Left colon (tissue), 2 donors: ENCODE measurements at regions not wholly inside any gene's neighbourhood (a gene's known extent, or its start where the extent isn't known, plus 50 kb on each side); places are given as distances from the start of the nearest gene placed in this dataset.
A peak's percentile ranks its signal among the peaks of the same experiment; 100 is the strongest.
"Not testable (repeated sequence)": the region's sequence is repeated elsewhere in the genome, so short reads cannot be mapped to it uniquely, and the experiment has no call there.

ENCODE experiments used
- ATAC-seq: fragments of 200-7000 bp; cut with Tn5 transposase; one replicate; pipeline ENCODE4 v1.9.1; 2020; ENCODE audit warnings: mild to moderate bottlenecking, moderate library complexity
- DNase-seq, 2 donors: peaks; one replicate each; pipeline ENCODE4 v3.0.0-alpha.2; 2020
- intact Hi-C, 2 donors: fragments of 100-400 bp; cut with DNase I in 1 of 2; cut with micrococcal nuclease in 1 of 2; formaldehyde crosslinking; loops; one replicate each; pipeline versions ENCODE4 v1.11.2 to v1.14.0; 2022; cut with DNase I, micrococcal nuclease
- donor health status: DM: no; HTN: no; CAD: no.
- donor health status: DM: yes; HTN: yes; CAD: no.

DNA sequence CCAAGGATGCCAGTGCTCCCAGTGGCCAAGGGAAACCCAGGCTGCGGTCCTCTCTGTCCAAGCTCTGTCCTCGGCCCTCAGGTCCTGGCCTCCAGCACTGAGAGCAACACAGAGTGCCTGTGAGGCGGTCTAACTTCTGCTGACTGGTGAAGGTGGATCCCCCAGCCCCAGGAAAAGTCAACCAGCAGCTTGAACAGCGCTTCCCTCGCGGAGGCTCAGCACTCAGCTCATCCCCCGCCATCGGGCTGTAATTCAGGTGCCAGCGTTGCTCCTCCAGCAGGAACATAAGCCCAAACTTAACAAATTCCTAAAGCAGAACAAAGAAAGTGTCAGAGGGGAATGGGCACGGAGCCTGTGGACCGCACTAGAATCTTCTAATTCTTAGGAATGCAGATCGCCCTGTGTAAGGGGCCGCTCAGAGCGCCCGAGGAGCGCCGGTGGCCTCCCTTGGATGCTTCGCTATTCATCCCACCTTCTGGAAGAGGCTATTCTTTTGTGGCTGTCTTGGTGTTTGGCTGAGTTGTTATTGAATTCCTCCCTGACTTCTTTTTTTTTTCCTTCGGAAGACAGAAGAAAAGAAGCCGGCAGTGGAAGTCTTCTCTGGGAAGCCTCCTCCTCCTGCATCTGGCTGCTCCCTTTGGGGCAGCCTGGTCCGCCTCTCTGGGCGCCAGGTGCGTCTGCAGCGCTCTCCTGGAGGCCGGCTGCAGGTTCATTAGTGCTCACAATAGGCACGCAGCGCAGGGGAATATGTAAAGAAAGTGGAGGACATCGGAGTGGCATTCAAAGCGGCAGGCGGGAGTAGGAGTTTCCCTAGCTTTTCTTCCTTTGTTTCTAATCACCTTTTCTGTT is 905.6 kb downstream of the TSN start:
- intact Hi-C loops, result no loop called here
- DNase-seq (no peak), ATAC-seq (no peak)

DNA sequence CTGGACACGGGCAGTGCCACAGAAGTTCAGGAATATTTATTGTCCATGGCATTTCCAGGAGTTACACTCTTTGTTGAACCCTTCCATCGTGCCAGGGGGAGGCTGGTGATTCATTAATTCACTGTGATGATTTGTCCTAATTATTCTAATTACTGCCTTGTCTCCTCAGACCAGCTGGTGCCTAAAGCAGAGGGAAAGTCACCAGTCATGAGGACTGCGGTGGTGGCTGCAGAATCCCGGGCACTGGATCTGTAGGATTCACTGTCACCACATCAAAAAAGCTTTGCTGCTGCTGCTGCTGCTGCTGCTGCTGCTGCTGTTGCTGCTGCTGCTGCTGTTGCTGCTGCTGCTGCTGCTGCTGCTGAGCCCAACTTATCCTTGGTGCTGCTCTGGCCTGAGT is 908.2 kb downstream of the TSN start:
- no peak for DNase-seq
- no peak for ATAC-seq
- intact Hi-C loops, result no loop called here

DNA sequence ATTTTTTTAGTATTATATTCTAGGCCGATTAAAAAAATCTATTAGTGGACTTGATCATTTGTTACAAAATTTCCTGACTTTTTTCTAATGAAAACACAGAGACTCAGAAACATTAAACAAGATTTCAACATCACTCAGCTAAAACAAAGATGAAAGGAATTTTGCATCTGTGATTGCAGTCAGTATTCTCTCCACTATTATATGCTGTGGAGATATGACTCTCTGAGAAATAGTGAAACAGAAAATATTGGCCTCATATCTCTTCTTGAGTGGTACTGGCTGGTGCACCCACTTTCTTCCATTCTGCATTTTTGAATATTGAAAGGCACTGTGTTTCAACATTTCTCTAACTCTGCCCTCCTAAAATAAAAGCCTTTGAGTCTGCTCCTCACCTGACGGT is 914.2 kb downstream of the TSN start:
- no peak for ATAC-seq
- intact Hi-C loops, result no loop called here
- no peak for DNase-seq

DNA sequence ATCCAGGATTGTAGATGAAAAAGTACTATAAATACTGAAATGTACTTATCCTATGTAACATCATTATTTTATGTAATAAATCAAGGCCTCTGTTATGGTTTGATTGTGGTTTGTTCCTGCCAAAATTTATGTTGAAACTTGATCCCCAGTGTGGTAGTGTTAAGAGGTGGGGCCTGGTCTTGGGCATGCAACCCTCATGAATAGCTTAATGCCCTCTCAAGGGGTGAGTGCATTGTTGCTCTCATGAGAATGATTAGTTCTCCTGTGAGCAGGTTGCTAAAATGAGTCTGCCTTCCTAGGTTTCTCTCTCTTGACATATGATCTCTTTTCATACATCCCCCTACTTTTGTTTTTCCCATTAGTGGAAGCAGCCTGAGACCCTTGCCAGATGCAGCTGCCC is 915.4 kb downstream of the TSN start:
- no peak for DNase-seq
- intact Hi-C loops, result no loop called here
- no peak for ATAC-seq

DNA sequence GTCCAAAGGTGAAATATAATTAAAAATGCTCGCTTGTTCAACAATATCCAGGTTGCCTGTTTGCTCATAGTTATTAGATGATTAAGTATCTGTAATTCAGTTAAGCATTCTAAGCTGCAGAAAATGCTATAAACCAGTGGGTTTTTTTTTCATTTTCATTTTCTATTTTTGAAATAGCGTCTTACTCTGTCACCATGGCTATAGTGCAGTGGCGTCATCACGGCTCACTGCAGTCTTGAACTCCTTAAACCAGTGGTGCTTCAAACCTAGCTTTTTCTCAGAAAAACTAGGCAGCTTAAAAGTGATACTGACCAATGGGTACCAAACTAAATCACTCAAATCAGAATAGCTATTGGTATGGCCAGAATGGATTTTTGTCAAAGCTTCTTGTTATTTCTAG is 925.2 kb downstream of the TSN start:
- intact Hi-C loops, result no loop called here
- DNase-seq (no peak), ATAC-seq (no peak)

DNA sequence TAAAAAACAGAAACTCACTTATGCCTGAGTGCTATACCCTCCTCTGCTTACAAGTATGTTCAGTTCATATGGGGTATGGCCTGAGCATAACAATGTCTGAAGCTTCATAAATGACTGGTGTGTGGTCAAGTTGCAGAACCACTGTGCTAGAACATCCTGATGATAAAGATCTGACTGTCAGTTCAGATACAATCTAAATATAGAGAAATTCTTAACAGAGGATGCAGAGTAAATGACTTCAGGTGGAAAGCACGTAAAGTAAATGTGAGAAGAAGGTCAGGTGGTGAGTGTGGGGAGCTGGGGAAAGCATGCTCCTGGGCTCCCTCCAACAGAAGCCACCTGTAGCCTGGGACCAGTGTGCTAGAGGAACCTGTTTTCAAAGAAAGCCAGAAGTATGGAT is 926.2 kb downstream of the TSN start:
- ATAC-seq, result no peak
- intact Hi-C loops, result no loop called here
- DNase-seq, result no peak

DNA sequence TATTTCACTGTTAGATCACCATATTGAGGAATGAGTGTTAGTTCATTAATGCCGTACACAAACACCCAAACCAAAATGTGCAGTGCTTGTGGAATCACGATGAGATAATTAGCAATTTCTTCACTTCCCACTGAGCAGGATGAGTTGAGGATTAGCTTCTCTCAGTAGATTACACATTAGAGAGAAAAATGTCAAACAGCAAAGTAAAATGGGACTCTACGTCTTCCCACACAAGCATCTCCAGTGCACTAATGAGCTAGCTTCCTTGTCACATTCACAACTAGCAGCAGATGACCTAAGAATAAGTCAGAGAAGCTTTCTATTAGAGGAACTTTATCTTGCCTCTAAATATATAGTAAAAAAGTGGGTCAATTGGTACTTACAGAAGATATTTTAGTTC is 926.9 kb downstream of the TSN start:
- no peak for ATAC-seq
- intact Hi-C loops, result no loop called here
- DNase-seq, result no peak

DNA sequence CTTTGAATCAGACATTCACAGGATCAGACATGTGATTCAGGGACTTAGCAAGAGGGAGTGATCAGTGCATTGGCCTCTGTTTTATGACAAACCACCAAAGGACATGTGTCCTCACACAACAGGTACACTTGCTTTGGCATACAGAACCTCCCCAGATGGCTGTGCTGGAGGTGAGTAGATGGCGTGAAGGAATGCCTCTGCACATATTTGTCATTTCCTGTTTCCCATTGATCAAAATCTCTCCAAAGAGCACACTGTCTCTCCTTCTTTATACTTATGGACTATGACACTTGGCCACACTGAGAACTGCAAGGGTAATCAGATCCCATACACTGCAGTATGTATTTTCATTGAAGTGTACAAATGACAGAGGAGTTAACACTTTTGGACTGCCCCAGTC is 927.6 kb downstream of the TSN start:
- intact Hi-C loops, result no loop called here

DNA sequence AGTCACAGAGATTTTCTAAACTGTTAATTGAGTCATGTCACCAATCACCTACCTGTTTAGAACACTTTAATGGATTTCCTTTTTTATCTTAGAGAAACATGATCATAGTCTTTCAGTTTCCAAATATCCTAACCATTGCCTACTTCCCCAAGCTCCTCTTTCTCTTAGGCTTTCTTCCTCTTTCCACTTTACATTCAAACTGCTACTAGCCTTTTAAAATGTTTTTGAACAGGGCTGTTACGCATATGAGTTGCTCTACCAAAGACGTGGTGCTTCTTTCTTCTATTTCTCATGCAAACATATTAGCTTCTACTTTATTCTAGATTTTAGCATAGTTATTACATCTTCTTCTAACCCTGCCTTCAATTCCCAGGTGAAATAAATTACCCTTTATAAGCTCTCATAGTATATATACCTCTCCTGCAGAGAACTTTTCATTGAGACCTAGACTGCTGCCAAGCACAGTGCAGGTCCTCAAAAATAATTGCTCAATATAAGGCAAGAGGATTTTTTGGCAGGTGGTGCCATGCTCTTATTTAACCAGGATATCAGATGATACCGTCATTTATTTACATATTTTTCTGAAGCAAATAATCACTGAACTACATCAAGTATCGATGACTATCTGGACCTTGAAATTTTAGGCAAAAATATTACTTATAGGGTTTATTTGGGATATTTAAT is 937.1 kb downstream of the TSN start:
- intact Hi-C loops, result no loop called here
- no peak for DNase-seq

More for the DNA sequence above, 927.6 kb downstream of the TSN start:
- ATAC-seq (no peak), DNase-seq (no peak)

DNA sequence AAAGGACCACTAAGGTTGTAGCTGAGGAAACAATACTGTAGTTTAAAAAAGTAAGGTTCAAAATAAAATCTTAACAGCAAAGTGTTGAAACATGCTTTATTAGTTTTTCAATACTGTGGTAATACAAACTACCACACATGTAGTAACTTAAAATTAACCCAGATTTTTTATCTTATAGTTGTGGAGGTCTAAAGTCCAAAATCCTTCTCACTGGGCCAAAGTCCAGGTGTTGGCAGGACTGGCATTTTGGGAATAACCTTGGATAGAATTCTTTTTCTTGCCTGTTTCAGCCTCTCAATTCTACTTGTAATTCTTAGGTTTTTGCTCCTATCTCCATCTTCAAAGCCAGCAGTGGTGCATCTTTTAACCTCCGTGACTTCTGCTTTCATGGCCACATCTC is 942.0 kb downstream of the TSN start:
- no peak for ATAC-seq
- intact Hi-C loops, result no loop called here

More for the DNA sequence above, 937.1 kb downstream of the TSN start:
- no peak for ATAC-seq

DNA sequence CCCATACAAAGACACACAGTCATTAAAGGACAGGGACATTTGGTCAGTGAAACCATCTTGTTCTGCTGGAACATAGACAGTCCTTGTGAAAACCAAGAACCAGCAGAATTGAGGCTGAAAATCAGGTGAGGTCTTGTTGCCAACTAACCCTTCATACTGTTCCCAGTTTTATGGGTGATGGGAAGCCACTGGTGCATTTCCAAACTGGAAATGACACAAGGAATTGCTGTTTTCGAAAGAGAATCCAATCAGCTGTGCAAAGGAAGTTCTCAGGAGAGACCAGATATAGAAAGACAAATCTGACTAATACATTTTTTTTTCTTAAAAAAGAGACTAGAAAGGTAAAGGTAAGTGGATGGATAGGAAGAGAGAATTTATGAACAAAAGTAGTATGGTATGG is 948.2 kb downstream of the TSN start:
- intact Hi-C loops, result no loop called here

More for the DNA sequence above, 942.0 kb downstream of the TSN start:
- no peak for DNase-seq

DNA sequence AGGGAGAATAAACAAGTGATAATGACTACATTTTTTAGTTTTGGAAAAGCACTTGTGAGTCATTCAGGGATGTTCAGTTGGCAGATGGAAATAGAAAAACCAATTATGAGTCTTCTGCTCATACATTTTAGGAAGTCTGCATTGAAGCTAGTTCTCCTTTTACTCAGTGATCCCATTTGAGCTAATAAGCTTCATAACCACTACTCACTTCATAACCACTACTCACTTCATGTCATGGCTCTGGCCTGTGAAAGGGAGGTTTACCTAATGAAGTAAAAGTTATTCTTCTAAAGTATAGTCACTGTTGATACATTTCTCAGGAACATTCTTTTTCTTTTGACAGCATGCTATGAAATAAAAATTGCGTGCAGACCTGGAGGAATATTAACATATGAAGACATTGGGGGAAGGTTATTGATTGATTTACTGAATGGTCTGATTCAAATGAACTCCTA is 948.7 kb downstream of the TSN start:
- intact Hi-C loops, result no loop called here
- ATAC-seq (no peak), DNase-seq (no peak)

More for the DNA sequence above, 948.2 kb downstream of the TSN start:
- ATAC-seq (no peak), DNase-seq (no peak)

DNA sequence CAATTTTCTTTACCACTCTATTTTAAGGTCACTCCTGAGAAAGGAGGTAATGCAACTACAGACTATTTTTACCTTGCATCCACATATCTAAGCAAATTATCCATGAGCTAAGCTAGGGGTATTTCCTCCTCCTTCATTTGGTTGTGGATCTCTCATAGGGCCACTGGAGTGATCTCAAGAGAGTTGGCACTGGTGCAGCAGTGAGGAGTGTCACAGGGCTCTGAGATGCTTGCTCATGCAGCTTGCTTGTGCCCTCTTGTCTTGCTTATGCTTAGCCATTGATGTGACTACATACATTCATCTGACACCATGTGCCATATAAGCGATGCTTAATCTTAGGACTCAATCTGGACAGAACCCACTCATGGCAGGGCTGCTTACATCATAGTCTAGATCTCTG is 950.3 kb downstream of the TSN start:
- intact Hi-C loops, result no loop called here
- DNase-seq (no peak), ATAC-seq (no peak)

DNA sequence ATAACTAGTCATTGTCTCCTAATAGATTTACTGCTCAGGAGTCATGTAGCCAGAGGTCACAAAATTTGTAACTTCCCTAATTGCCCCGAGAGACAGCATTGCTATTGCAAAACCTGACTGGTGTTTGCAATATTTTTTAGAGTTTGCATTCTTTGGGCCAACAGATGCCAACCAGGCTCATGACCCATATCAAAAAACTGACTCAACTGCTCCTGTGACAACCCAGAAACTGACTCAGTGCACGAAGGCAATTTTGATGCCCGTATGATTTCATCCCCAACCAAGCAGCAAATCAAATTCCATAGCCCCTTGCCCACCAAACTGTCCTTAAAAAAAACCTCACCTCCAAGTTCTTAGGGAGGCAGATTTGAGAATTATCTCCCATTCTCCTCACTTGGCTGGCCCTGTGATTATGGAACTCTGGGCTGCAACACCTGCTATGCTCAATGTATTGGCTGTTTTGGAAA is 951.3 kb downstream of the TSN start:
- intact Hi-C loops, result no loop called here
- DNase-seq (no peak), ATAC-seq (peak; percentile 60)

DNA sequence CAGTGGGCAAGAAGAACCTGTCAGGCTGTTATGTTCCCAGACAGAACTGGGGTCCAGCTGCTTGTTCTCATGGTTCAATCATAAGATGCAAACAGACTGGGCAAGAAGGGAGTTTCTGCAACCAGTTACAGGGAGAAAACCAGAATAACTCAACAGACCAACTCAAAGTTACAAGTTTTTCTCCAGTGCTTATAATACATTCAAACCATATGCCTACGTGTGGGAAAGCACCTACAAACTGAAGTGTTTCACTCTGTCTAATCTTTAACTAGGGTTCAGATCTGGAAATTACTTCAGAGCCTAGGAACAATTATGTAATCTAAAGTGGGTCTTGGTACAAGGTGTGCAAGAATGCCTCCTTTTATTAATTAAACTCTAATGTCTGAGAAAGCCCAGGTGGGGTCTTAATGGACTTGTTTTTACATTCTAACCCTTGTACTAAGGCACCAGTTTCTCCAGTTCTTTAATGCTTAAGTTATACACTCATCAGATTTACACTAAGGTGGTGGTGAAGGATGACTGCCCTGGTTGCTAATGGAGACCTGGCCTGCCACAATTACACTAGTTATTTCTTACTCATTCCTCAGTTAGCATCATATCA is 951.9 kb downstream of the TSN start:
- DNase-seq, result no peak
- intact Hi-C loops, result no loop called here
- ATAC-seq, result peak; percentile 86

DNA sequence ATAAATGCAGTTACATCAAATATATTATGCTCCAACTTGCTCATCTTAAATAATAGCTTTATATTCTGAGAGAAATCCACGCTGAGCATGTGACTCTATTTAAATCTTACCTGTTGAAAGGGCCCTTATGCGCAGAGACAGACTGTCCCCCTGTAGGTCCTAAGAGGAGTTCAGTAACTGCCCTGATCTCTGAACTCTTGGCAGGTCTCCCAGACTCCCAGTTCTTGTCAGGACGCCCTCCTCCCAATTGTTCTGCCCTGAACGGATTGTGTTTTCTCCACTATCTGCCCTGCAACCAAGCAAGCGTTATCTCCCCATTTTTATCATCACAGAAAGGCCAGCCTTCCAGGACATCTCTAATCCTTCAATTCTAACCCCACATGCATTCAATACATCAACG is 954.6 kb downstream of the TSN start:
- ATAC-seq, result peak; percentile 67
- intact Hi-C loops, result no loop called here
- DNase-seq, result peak in 1 of 2 donors; percentile 25

DNA sequence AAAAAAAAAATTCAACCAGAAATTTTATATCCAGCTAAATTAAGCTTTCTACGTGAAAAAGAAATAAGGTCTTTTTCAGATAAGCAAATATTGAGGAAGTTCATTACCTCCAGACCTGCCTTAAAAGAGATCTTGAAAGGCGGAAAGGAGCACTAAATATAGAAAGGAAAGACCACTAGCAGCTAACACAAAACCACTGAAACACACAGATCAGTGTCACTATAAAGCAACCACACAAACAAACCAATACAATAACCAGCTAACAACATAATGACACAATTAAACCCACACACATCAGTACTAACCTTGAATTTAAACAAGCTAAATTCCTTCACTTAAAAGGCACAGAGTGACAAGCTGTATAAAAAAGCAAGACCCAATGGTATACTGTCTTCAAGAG is 958.3 kb downstream of the TSN start:
- no peak for ATAC-seq

DNA sequence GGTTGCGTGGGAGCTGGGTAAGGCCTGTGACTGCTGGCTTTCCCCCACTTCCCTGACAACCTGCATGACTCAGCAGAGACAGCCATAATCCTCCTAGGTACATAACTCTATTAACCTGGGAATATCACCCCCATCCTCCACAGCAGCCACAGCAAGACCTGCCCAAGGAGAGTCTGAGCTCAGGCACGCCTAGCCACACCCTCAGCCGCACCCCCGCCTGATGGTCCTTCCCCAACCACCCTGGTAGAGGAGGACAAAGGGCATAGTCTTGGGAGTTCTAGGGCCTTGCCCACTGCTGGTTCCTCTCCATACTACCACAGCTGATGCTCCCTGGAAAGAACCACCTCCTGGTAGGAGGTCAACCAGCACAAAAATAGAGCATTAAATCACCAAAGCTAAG is 965.4 kb downstream of the TSN start:
- intact Hi-C loops, result not testable (repeated sequence)

More for the DNA sequence above, 958.3 kb downstream of the TSN start:
- DNase-seq, result no peak
- intact Hi-C loops, result no loop called here

DNA sequence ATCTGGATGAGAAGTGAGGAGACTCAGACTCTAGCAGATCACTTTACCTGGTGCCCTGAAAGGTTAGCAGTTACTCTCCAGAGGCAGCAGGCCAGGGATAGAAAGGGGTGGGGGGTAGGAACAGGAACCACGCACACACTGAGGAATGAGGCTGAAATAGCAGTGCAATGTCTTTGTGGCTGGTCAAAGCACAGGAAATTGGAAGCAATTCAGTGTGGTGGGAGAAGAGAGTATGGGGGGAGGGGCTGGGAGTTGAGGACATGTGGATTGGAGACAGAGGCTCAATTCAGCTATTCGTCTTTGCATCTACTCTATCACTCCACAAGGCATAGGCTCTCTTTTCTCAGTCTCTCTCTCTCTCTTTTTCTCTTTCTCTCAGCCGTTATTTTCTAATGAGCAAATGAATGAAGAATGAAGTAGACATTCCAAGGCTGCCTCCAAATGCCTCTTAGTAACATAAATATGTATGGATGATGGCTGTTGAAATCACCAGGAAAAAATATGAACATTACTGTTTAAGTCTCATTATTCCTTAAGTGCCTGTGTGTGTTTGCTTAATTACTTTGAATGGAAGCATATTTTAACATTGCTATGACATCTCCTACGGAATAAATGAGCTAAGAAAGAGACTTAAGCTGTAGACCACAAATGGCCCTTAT is 979.4 kb downstream of the TSN start:
- no peak for DNase-seq
- intact Hi-C loops, result no loop called here
- no peak for ATAC-seq

More for the DNA sequence above, 965.4 kb downstream of the TSN start:
- DNase-seq (peak; percentile 83 to 85), ATAC-seq (peak; percentile 100)
